ENCODE measurements at regions not wholly inside any gene's neighbourhood (a gene's known extent, or its start where the extent isn't known, plus 50 kb on each side); places are given as distances from the start of the nearest gene placed in this dataset.

- no peak for DNase-seq (ENCODE audit: low read depth, low spot score)
Measured at GRCh38 chr2:12081481-12082210, 335.2 kb downstream of the LPIN1 start.

DNA sequence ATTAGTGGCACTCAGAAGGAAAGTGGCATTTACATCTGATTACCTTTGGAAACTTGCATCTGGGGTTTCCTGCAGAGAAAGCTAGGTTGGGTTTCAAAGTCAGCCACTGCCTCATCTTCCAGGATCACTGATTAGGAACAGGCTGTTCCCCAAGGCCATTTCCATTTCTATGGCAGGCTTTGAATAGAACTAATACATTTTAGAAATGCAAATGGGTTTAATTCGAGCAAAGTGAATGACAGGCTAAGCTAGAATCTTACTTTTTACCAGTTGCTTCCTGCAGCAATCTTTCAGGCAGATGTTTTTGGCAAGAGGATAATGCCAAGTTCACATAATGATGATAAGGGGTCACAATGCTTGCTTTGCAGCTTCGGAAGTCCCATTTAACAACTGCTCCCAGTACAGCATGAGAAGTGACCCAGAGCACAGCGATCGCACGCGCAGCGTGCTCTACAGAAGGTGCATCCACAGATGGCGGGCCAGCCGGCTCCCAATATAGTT lies 336.7 kb downstream of the LPIN1 start:
- DNase-seq (ENCODE audit: low read depth, low spot score), result no peak

GRCh38 chr2:12083713-12084419 lies 337.4 kb downstream of the LPIN1 start:
- peak; percentile 31 for DNase-seq (ENCODE audit: low read depth, low spot score)

- DNase-seq (ENCODE audit: low read depth, low spot score), result no peak
Measured at GRCh38 chr2:12087175-12087574, 340.7 kb downstream of the LPIN1 start.

GRCh38 chr2:12087671-12088380 lies 341.4 kb downstream of the LPIN1 start:
- DNase-seq (ENCODE audit: low read depth, low spot score), result no peak

- no peak for DNase-seq (ENCODE audit: low read depth, low spot score)
Measured at GRCh38 chr2:12089001-12089400, 342.6 kb downstream of the LPIN1 start.

DNA sequence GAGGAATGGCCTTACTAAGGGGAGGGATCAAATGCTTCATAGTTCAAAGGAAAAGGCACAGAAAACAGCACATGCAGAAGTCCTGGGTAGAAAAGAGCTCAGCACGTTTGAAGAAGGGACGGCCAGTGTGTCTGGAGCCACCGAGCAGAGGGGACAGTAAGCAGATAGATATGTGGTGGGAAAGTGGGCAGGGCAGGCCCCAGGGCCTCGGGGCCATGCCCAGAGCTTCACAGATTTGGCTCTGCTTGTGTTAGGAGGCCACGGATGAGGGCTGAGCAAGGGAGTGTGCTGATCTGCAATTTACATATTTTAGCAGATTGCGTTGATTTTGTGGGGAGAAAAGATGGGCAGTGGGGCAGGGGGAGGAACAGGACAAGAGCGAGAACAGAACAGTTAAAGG lies 343.1 kb downstream of the LPIN1 start:
- DNase-seq (ENCODE audit: low read depth, low spot score), result no peak

DNA sequence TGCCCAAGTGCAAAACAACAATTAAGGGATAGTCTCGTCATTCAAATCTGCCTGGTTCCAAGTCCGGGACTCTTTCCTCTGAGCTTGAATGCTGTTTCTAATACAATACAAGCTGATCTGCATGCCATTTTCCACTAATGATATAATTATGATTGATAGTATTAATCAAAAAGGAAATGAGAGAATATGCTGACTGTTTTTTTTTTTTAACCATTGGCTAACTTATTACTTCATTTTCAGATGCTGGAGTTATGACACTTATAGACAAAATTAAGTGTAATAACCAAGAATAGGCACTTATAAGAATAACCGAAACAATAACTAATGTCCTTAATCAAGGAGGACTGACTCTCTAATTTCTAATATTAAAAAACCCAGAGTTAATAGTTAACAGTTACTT lies 343.6 kb downstream of the LPIN1 start:
- no peak for DNase-seq (ENCODE audit: low read depth, low spot score)

GRCh38 chr2:12090590-12090989 lies 344.2 kb downstream of the LPIN1 start:
- DNase-seq (ENCODE audit: low read depth, low spot score), result peak; percentile 44

DNA sequence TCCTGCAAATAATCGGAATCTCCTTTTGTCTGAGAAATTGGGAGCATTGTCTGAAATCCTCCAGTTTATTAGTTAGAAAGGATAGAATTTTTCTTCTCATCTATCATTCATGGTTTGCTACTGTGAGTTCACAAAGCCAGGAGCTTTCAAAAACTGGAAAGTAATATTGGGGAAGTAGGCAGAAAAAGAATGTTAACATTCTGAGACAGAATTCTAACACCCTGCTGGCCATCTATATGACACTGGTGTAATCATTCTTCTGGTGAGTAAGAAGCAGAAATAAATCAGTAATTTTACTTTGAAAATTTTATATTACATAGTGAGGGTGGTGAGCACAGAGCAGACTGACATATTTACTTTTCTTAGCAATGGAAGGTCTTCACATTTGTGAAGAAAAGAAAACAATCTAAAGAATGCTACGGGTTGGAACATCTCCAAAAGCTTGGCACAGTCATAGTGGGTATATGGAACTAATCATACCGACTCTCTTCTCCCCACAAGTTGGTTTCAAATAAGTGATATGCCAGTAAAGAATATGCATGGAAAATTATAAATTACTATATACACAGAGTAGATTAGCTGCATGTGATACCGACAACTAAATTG lies 344.9 kb downstream of the LPIN1 start:
- peak; percentile 70 for DNase-seq (ENCODE audit: low read depth, low spot score)

DNA sequence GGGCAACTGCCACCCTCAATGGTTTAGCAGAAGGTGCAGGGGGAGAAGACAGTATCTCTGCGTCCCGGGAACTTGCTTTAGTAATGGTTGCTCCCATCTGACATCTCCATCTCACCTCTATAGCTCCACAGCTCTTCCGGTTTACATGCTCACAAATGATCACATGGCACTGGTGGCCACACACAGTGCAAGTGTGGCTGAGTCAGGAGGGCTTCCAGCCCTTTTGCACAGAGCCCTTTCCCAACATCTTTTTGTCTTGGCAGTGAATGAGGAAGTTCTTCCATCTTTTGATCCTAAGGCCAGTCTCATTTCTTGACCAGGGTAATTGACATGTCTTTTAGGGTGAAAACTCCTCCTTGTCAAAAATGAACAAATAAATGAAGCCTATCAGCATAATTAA lies 347.7 kb downstream of the LPIN1 start:
- no peak for DNase-seq (ENCODE audit: low read depth, low spot score)

DNA sequence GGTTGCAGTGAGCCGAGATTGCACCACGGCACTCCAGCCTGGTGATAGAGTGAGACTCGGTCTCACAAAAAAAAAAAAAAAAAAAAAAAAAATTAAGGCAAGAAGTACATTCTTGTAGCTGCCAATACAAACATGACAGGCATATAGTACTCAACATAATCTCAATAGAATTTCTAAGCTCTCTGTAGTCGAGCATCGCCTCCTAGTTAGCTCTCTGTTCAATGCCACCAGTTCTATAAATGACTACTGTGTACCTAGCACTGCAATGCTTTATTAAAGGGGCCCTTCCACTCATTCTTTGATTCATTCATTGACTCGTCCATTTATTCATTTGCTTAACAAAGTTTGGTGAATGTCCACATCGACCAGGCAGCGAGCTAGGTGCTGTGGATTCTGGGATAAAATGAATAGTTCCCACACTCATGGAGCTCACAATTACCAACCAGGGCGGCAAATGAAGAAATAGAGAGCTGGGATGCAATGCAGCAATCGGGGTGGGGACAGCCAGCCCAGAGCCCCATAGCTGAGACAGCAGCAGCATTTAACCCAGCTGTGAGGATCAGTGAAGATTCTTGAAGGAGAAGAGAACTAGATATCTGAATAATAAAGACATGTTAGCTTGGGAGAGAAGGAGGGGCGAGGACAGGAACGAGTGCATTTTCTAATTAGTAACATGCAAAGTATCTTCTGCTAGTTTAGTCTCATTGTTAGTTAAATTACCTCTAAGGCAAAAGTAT lies 349.8 kb downstream of the LPIN1 start:
- no peak for DNase-seq (ENCODE audit: low read depth, low spot score)

DNA sequence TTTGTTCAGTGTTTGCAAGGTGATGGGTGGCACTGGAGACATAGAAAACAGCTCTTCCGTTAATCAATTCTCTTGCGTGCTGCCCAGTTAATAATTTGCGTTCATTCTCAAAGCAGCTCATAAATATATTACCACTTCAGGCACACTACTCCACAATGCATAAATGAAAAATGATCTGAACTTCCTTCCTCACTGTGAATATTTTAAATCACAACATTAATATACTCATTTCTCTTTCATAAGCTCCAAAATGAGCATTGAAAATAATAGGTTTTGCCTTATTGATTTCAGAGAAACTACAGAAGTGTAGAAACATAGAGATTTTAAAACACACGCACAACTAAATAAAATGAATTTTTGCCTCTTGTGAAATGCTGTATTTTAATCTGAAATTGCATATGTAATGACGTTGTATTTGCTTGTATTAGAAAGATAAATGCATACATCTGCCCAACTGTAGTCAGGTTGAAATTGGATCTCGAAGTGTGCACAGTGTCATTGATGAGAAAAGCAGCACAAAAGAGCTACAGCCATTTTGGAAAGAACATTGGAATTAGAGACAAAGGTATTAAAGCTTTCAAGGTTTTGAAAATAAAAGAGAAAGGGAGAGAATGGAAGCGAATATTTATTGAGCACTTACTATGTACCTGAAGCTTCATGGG lies 350.5 kb downstream of the LPIN1 start:
- no peak for DNase-seq (ENCODE audit: low read depth, low spot score)

- no peak for DNase-seq (ENCODE audit: low read depth, low spot score)
Measured at GRCh38 chr2:12097859-12098258, 351.4 kb downstream of the LPIN1 start.

DNA sequence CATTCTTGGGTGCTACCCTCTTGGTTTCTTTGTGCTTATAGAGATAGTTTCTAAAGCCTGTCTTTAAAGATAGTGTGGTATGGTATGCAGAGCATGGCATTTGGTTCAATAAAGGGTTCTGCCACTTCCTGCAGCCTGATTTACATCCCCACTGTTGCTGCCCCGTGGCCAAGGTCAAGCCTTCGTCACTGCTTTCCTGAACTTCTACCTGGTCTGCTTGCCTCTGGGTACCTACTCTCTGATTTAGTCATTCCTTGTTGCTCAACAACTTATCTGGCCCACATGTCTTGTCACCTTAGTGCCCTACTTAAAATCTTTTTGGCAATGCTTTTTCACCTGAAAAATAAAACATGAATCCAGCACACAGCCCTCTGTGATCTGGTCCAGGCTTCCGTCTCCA lies 352.9 kb downstream of the LPIN1 start:
- no peak for DNase-seq (ENCODE audit: low read depth, low spot score)

GRCh38 chr2:12102679-12103078 lies 356.2 kb downstream of the LPIN1 start:
- DNase-seq (ENCODE audit: low read depth, low spot score), result no peak

- DNase-seq (ENCODE audit: low read depth, low spot score), result no peak
Measured at GRCh38 chr2:12105180-12105579, 358.7 kb downstream of the LPIN1 start.

DNA sequence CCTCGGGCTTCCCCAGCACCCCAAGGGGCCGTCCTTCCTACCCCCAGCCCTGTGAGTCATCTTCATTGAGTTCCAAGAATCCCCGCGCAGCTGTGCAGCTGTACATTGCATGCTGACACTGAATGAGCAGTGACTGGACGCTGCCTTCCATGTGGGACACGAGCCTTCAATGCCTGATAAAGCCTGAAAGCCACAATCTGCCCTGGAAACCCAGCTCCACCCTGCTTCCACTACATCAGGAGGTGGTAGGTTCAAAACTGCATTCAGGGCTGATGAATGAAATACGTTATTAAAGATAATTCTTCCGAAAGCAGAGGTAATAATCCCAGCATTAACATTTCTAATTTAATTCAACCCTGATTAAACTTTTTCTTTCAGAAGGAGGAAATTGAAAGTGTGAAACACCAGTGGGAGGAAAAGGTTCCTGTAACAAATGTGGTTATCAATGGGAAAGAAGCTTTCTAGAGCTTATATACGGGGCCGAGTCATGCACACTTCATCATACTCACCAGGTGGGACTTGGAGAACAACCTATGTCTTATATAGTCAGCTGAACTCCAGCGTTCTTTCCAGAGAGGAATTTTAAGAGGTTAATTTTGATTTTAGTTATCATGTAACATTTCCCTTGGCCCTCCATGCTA lies 360.1 kb downstream of the LPIN1 start:
- peak; percentile 96 for DNase-seq (ENCODE audit: low read depth, low spot score)

DNA sequence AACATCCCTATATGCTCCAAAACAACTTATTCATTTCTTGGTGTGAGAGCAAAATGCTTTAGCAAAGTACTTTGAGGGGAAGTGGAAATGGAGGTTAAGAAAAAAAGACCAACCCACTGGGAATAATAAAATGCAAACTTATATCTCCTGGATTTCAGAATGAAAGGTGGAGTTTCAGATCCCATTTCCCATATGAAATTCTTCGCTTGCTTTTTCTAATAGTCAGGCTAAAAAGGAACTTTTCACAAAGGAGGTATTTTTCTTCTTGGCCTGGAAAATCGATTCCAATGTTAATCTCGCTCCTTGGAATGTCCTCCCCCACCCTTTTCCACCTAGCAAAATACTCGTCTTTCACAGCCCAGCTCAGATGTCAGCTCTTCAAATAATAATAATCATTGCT lies 360.9 kb downstream of the LPIN1 start:
- no peak for DNase-seq (ENCODE audit: low read depth, low spot score)

GRCh38 chr2:12107939-12108338 lies 361.5 kb downstream of the LPIN1 start:
- no peak for DNase-seq (ENCODE audit: low read depth, low spot score)

Data from astrocyte of the hippocampus (primary cell).